Activated CD8-positive, alpha-beta memory T cell treated with anti-CD3 and anti-CD28 coated beads for 1 hour (primary cell): ENCODE measurements at regions not wholly inside any gene's neighbourhood (a gene's known extent, or its start where the extent isn't known, plus 50 kb on each side); places are given as distances from the start of the nearest gene placed in this dataset.

Experiments used
- DNase-seq, 2 donors: peaks; one replicate each; pipeline ENCODE4 v3.0.0-alpha.2; 2020; ENCODE audit warnings: low read depth in 1 of 2; ENCODE audit errors: extremely low read depth in 1 of 2

DNA sequence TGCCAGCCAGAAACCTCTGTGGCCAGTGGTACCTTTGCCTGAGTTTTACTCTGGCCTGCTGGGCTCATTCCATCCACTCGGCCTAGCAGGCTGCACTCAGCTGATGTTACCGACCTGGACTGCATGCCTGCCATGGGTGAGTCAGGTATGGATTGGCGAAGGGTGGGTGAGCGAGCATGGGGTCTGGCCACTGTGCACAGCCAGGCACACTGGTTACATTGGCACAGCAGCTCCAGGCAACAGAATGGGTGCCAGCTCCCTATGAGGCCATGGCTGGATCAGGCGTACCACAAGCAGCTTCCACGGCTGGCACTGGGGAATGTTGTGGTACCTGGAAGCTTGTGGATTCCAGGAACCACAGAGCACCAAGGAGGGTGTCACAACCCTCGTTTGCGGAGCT is 685.7 kb downstream of the SLC16A7 start:
- DNase-seq, result no peak

DNA sequence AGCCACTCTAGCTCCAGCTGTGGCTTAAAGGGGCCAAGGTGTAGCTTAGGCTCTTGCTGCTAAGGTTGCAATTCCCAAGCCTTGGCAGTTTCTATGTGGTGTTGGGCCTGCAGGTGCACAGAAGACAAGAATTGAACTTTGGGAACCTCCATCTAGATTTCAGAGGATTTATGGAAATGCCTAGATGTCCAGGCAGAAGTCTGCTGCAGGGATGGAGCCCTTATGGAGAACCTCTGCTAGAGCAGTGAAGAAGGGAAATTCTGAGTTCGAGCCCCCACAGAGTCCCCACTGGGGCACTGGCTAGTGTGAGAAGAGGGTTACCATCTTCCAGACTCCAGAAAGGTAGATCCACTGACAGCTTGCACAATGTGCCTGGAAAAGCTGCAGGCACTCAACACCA is 694.7 kb downstream of the SLC16A7 start:
- no peak for DNase-seq

DNA sequence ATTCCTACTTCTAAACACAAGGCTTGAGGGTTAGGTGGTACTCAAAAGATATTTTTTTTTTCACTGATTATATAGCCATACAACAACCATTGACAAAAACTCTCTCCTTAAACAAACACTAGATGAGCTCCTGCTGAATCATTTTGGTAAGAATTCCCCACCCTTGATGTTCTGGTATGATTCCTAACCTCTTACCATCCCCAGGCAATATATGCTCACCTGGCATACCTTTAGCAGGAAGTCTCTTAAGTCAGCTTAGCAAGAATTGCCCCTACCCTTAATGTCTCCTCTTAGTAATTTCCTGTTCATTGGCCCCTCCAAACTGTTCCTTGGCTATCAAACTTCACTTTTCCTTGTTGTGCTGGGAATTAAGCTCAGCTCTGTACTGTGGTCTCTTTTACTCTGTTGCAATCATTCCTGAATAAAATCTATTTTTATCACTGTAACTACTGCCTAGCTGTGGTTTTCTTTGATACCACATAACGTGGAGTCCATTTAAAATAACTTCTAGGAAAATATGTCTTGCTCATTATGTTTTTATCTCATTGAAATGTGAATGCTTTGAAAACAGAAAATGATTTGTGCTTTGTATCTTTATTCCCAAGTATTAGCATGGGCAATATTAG is 712.6 kb downstream of the SLC16A7 start:
- no peak for DNase-seq

DNA sequence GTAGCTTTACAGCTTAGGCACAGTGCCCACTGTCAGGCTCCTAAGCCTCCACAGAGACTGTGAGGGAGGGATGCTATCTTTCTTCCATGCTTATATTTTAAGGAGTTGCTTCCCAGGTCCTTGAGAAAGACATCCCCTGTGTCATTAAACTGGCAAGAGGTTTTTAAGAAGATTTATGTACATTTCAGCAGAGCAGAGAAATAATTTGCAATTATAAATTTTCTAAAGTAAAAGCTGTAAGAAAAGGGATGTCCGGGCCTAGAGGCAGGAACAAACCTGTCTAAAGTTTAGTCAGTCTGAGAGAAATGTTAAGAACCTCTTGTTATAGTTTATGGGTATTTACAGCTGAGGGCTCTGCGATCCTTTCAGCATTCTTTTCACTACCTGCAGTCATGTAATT is 716.1 kb downstream of the SLC16A7 start:
- no peak for DNase-seq

DNA sequence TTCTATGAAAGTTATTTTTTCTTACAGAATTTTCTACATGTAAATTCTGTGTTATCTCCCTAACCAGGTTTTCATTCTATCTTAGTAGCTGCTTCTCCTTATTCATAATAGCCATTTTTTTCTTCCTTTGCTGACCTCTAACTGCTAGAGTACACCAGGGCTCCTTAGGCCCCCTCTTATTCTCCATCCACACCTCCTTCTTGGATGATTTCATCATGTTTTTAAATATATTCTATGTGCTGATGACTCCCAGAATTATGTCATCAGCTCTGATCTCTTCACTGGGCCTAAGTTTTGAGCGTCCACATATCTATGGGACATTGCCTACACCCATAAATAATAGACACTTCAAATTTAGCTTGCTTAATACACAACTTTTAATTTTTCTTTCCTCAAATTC is 721.5 kb downstream of the SLC16A7 start:
- DNase-seq, result no peak

DNA sequence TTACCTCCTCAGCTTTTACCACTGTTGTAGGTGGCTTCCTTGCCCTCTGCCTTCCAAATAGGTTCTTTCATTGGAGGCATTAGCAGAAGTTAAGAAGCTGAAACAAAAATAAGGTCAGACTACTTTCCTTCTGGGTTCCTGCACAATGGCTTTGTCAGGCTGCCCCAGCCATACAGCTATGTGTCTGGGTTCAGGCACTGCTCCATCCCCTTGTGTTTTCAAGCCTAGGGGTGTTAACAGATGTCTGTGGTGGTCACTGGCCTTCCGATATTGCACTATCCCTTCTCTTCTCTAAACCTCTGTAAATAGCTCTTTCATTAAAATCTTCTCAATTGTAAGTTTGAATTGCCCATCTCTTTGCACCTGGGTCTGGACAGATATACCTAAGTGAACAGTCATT is 728.9 kb downstream of the SLC16A7 start:
- DNase-seq, result no peak

DNA sequence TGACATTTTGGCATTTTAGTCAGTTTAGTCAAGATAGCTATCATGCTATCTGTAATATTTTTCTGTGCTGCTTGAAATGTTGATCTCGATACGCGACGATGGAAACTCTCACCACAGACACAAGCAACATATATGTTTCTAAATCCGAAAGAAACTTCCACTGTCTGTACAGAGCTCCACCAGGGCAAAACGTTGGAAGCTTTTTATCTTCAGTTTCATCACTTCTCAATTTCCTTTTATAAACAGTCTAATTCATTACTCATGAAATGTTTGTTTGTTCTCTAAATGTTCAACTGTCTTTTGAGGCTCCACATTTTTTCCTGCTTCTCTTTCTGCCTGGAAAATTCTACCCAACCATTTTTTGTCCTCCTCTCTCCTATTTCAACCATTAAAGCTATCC is 737.6 kb downstream of the SLC16A7 start:
- no peak for DNase-seq

DNA sequence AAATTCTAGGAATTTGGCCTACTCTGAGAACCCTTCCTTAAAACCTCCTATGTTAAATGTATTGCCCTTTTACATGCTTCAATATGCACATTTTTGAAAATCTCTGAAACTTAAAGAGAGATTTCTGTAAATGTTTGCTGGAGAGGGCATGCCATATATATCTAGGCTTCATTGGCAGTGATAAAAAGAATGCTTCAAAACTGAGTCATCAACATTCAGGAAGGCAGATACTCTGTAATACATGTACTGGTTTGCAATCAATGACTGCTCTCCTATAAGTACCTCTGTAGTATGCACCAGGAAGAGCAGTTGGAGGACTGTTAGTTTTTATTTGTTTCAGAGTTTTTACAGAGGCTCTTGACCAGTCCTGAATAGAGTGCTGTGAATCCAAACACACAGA is 739.9 kb downstream of the SLC16A7 start:
- DNase-seq, result no peak

DNA sequence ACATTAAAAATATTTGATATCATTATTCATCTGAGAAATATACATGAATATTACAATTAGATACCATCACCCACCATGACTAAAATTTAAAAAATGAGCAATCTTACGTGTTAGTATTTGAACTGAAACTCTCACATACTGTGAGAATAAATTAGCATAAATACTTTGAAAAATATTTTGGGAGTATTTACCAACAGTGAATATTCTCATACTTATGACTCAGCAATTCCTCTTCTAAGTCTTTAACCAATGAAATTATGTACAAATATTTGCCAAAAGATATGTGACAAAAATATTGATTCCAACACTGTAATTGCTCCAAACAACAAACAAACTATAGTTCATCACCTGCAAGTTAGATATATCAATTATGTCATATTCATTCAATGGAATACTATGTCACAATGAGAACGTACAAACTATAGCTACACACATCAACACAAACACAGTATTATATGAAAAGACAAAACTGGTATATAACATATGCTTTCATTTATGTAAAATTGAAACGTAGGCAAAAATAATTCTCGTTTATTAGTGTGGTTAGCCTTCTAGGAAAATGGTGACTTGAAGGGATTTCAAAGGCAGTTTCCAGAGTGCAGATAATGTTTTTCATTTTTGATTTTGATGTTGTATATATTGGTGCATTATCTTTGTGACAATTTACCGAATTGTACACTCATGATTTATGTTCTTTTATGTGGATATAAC is 742.2 kb downstream of the SLC16A7 start:
- DNase-seq, result no peak

DNA sequence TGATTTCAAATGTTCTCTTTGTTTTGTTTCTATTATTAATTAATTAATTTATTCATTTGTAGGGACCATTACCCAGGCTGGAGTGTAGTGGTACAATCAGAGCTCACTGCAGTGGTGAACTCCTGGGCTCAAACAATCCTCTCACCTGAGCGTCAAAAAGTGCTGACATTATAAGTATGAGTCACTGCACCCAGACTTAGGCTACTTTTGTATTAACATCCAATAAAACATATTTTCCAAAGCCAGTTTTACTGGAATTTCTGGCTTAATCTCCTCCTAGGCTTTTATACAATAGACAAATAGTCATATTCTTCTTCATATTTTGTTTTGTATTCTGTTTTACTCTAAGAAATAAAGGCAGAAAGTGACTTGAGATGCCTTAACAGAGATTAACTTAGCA is 749.6 kb downstream of the SLC16A7 start:
- no peak for DNase-seq

DNA sequence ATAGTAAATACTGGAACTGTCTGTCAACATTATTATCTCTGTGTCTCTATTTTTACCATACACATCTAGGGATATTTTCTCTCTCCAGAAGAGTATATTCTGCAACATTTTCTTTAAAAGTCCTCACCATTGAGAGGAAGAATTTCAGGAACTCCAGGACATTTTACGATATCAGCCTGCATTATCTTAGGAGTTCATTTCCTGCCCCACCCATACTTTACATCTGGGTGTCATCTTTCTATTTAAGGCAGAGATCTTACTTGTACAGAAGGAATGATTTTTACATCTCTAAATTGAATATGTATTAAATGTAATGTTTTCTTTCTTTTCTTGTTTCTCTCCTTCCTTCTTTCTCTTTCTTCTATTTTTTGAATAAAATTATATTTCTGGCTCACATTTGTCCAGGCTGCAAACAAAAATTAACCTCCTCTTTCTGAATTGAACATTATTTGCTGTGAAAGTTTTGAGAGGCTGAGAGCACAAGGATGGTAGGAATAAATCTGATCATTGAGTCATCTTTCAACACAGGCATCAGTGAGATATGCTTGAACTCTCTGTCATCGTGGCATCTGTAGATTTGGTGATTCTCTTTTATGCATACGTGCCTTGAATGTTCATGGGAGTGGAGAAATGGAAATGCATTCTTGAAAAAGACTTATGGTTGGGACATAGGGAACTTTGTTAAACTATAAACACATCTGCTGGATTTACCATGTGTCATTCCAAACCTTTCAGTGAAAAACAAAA is 753.6 kb downstream of the SLC16A7 start:
- no peak for DNase-seq

DNA sequence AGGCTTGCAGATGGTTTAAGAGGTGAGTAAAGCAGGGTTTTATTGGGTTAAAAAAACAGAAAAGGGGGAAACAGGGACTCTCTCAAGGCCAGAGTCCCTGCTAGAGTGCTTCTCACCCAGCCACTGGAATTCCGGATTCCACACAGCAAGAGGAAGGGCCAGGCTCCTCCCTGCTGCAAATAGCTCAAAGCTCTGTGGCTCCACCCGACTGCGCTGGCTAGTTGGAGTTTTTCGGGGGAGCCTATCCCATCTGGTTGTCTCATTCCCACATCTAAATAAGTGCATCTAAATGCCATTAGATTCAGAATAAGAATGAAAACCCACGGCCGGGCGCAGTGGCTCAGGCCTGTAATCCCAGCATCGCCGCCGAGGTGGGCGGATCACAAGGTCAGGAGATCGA is 791.5 kb downstream of the SLC16A7 start:
- DNase-seq, result no peak

DNA sequence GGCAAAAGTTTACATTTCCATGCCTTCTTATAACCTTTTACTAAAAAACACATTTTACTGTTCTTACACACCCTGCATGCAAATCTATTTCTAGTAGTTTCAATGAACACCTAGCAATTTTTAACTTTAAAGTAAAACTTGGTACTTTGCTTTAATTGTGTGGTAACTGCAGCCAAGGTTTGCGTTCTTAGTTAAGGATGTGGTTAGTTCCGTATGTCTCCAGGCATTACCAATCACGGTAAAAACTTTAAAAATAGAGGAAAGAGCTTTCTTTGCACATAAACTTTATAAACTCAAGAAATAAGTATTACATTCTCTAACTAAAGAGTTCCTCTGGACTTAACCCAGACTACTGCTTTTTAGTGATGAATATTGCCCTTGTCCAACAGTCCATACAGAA is 795.2 kb downstream of the SLC16A7 start:
- no peak for DNase-seq

DNA sequence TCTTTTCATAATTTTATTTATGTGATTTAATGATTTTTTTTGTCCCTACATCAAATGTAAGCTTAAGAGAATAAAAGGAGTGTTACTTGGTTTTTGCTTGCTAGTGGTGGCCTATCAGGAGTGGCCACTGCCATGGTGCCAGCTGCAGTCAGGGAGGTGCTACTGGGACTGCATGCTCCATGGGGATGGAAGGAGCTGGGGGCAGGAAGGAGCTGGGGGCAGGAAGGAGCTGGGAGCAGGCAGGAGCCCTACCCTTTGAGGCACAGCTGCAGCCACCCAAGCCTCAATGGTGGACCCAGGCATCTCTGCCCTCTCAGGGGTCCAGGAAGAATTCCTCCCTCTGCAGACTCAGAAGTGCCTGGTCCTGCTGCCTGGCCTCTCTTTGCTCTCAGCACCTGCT is 796.0 kb downstream of the SLC16A7 start:
- no peak for DNase-seq

DNA sequence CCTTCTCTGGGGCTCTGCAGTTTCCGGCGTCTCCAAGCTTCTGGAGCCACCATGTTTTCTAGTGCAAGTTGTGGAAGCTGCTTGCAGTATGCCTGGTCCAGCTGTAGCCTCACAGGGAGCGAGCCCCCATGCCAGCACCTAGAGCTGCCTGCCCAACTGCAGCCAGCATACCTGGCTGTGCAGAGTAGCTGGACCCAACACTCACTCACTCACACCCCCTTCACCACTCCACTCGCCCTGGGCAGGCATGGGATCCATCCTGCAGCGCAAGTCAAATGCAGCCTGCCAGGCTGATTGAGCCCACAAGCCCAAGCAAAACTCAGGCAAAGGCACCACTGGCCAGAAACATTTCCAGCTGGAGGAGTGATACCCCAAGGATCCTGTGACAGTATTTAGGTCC is 797.3 kb downstream of the SLC16A7 start:
- no peak for DNase-seq

DNA sequence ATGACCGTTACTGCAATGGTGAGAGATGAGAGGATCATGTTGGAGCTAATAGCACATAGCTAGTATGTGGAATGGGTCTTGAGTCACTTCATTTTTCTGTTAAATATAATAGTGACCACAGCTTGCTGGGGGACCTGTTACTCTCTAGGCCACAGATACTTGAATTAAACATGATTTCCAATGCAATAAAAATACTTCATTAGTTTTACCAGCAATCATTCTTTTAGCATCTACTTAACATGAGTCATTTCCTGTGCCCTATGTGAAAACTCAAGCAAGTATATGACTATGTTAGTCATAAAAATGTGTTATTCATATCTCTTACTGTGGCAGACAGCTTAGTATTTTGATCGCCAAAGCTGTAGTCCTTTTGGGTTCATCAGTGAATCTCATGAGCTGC is 798.8 kb downstream of the SLC16A7 start:
- no peak for DNase-seq

DNA sequence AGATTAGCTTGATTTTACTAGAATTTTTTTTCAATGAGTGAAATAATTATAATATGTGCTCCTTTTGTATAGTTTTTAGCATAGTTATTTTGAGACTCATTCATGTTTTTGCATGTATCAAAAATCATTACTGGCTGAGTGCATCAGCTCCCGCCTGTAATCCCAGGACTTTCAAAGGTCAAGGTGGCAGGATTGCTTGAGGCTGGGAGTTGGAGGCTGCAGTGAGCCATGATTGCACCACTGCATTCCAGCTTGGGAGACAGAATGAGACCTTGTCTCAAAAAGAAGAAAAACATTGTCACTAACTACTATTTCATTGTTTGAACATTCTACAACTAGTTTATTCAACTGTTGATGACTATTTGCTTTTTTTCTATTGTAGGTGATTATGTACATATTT is 802.7 kb downstream of the SLC16A7 start:
- DNase-seq, result no peak

DNA sequence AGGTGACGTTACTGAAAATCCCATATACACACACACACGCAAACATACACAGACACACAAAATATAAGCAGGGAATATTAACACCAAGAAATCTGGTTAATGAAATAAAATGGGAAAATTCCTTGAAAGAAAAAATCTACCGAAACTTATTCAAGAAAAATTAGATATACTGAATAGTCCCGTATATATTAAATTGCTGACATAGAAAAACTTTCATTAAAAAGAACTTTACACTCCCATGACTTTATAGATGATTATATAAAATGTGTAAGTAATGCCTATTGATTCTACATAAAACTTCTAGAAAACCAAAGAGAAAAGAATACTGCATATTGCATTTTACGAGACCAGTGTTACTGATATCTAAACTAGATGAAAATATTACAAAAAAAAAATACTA is 803.2 kb downstream of the SLC16A7 start:
- no peak for DNase-seq

DNA sequence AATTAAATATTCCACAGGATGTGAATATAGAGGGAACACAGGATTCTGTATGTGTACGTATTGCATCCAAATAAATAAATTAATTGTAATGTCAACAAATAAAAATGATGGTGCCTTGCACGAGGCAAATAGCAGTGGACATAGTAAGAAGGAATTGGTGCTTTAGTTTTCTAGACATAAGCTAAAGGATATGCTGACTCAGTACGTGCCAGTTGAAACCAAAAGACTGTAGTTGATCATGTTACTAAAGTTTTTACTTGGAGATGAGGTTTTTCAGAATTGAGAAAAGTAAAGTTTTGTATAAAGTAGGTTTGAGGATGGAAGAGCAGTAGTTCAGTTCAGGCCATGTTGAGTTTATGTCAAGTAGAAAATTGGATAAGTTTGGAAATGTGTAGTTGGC is 807.2 kb downstream of the SLC16A7 start:
- DNase-seq, result no peak

DNA sequence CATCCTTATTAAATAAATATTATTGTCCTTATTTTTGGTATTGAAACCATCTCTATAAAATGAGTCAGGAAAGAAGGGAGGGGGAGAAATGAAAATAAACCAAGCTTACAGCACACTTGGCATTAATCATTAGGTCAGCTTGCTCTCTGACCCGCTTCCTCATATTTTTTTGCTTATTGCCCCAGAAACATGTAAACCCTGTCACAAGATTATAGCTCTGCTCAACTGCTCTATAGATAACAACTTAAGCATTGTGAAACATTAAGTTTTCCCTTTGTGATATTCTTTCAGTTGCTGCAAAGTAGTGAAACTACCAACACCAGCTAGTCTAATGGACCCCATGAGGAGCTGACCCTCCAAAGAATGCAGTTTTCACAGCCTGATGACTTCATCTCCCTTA is 819.5 kb downstream of the SLC16A7 start:
- DNase-seq, result no peak

DNA sequence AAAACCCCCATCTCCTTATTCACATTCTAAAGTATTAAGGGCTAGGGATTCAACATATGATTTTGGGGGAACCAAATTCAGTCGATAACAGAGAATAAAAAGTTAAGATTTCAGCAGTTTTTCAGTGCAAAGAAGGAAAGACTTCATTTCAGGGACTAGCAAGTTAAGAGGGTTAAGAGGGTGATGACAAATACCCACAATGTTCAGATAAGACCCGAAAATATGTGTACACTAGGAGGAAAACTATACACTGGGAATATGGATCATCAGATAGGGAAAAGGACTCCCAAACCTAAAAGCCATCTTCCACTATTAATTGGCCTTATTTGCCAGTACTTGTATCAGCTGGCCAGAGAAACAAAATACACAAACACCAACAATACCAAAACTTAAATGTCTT is 824.2 kb downstream of the SLC16A7 start:
- no peak for DNase-seq

DNA sequence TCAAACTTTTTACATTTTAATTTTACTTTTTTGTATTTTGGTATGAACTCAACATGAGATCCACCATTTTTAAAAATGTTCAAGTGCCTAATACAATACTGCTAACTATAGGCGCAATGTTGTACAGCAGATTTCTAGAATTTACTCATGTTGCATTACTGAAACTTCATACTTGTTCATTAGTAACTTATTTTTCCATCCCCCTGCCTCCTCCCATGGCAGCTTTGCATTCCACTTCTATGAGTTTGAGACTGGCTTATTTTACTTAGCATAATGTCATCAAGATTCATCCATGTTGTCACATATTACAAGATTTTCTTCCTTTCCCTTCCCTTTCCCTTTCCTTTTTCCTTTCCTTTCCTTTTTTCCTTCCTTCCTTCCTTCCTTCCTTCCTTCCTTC is 825.9 kb downstream of the SLC16A7 start:
- DNase-seq, result no peak
